Endothelial cell of umbilical vein (primary cell): ENCODE measurements at regions not wholly inside any gene's neighbourhood (a gene's known extent, or its start where the extent isn't known, plus 50 kb on each side); places are given as distances from the start of the nearest gene placed in this dataset.

ENCODE experiments used
- BruUV-seq: library from RNA; stranded (reverse); fragments of 400-500 nt; replicated peaks from 2 replicates; lab custom pipeline; 2021; lab: Mats Ljungman, UMichigan
- CTCF ChIA-PET: fragments of 300-600, 350-600 bp; sonication (Branson Sonifier 250); formaldehyde crosslinking; loops from one replicate; lab custom pipeline; 2021; ENCODE audit warnings: antibody characterized with exemption, inconsistent platforms; lab: Charles Lee
- POLR2A ChIA-PET: fragments of 300-600, 350-600 bp; sonication (Branson Sonifier 250); formaldehyde crosslinking; loops from one replicate; lab custom pipeline; 2021; ENCODE audit warnings: antibody characterized with exemption, inconsistent platforms; lab: Charles Lee
- DNase-seq: peaks from one replicate; pipeline ENCODE4 v3.0.0-alpha.2; 2011; ENCODE audit warnings: low read depth, low spot score
- FAIRE-seq: peaks from 2 replicates; lab custom pipeline; 2011; peaks lifted over from hg19 to GRCh38; lab: Jason Lieb, UNC
- H2AFZ ChIP-seq: 2 replicates; pipeline ENCODE4 v1.6.0; 2012; ENCODE audit warnings: low read depth, low read length, control low read depth, inconsistent platforms
- H3K27ac ChIP-seq: 2 replicates; pipeline ENCODE4 v1.5.1; 2011; ENCODE audit warnings: low read depth, mild to moderate bottlenecking, control low read depth, low read length, moderate library complexity; ENCODE audit not compliant: insufficient read depth
- H3K27me3 ChIP-seq, 2 experiments: 2 replicates each; pipeline versions ENCODE4 v1.6.0 to v1.6.1; 2011; ENCODE audit warnings: low read length in 2 of 2, mixed read lengths in 1 of 2; ENCODE audit not compliant: control insufficient read depth in 2 of 2, insufficient read depth in 2 of 2
- H3K36me3 ChIP-seq, 2 experiments: 2 replicates in 1 of 2; 3 replicates in 1 of 2; pipeline ENCODE4 v1.5.1; 2011; ENCODE audit warnings: low read length in 2 of 2, mild to moderate bottlenecking in 1 of 2, moderate library complexity in 1 of 2; ENCODE audit not compliant: control insufficient read depth in 2 of 2, insufficient read depth in 2 of 2; ENCODE audit errors: extremely low read depth in 1 of 2
- H3K4me1 ChIP-seq: 3 replicates; pipeline ENCODE4 v1.5.1; 2011; ENCODE audit warnings: mild to moderate bottlenecking, low read length; ENCODE audit not compliant: control insufficient read depth, insufficient read depth; ENCODE audit errors: extremely low read depth
- H3K4me2 ChIP-seq: 2 replicates; pipeline ENCODE4 v1.6.1; 2011; ENCODE audit warnings: low read length, control low read depth, mixed read lengths; ENCODE audit not compliant: insufficient read depth
- H3K4me3 ChIP-seq, 3 experiments: fragments of 200-600 bp in 1 of 3; sonication (generic), shearing (Covaris generic) in 1 of 3; replicated peaks in 1 of 3; 2 replicates each; pipeline ENCODE4 v1.5.1; 2011 to 2016; ENCODE audit warnings: control low read depth in 3 of 3, low read length in 3 of 3, mild to moderate bottlenecking in 2 of 3, inconsistent platforms in 1 of 3, low read depth in 1 of 3, moderate library complexity in 1 of 3; ENCODE audit not compliant: insufficient read depth in 1 of 3
- H3K79me2 ChIP-seq: 2 replicates; pipeline ENCODE4 v1.6.0; 2012; ENCODE audit warnings: low read length, inconsistent platforms; ENCODE audit not compliant: control insufficient read depth, insufficient read depth
- H3K9ac ChIP-seq: replicated peaks from 2 replicates; pipeline ENCODE3; 2011; ENCODE audit warnings: low read length, control low read depth; ENCODE audit not compliant: insufficient read depth; ENCODE audit errors: extremely low read depth
- H3K9me1 ChIP-seq: replicated peaks from 3 replicates; pipeline ENCODE4 v1.6.0; 2011; ENCODE audit warnings: mild to moderate bottlenecking, low read length; ENCODE audit not compliant: control insufficient read depth, insufficient read depth; ENCODE audit errors: extremely low read depth
- H3K9me3 ChIP-seq: replicated peaks from 2 replicates; pipeline ENCODE4 v1.5.1; 2012; ENCODE audit warnings: low read length, inconsistent platforms; ENCODE audit not compliant: control insufficient read depth, insufficient read depth
- H4K20me1 ChIP-seq: replicated peaks from 2 replicates; pipeline ENCODE3; 2011; ENCODE audit warnings: mild to moderate bottlenecking, low read length; ENCODE audit not compliant: control insufficient read depth, insufficient read depth; ENCODE audit errors: extremely low read depth
- EZH2 ChIP-seq: IDR thresholded peaks from 2 replicates; pipeline ENCODE4 v1.6.1; 2012; ENCODE audit warnings: borderline replicate concordance, low read depth, mild to moderate bottlenecking, moderate library complexity, low read length, inconsistent platforms; ENCODE audit not compliant: severe bottlenecking
- FOS ChIP-seq: IDR thresholded peaks from 2 replicates; pipeline ENCODE4 v1.6.1; 2011; ENCODE audit warnings: mild to moderate bottlenecking, low read length, moderate library complexity, borderline replicate concordance; ENCODE audit not compliant: insufficient read depth
- GATA2 ChIP-seq: IDR thresholded peaks from 2 replicates; pipeline ENCODE4 v1.7.0; 2011; ENCODE audit warnings: low read depth, mild to moderate bottlenecking, moderate library complexity, mixed read lengths, low read length; ENCODE audit not compliant: insufficient read length, insufficient read depth
- JUN ChIP-seq: IDR thresholded peaks from 2 replicates; pipeline ENCODE4 v1.6.1; 2011; ENCODE audit warnings: borderline replicate concordance, low read depth; ENCODE audit not compliant: insufficient read length, insufficient read depth
- MYC ChIP-seq: IDR thresholded peaks from one replicate; pipeline ENCODE4 v1.6.1; 2011; ENCODE audit warnings: mild to moderate bottlenecking, low read depth, low read length
- POLR2A ChIP-seq: IDR thresholded peaks from 2 replicates; pipeline ENCODE4 v1.6.1; 2012; ENCODE audit warnings: low read depth, mild to moderate bottlenecking, control low read depth, low read length
- POLR2AphosphoS5 ChIP-seq: IDR thresholded peaks from 2 replicates; pipeline ENCODE4 v1.6.1; 2012; ENCODE audit warnings: low read depth, mild to moderate bottlenecking, control low read depth, low read length, moderate library complexity; ENCODE audit not compliant: insufficient read depth
- dilution Hi-C: fragments of 300-500 bp; cut with MboI; formaldehyde crosslinking; loops from one replicate; pipeline ENCODE4 v1.15.0; 2019; ENCODE audit warnings: low sequenced_read_pairs; ENCODE audit not compliant: extremely low pct_ligation_motif_present
- intact Hi-C: fragments of 100-400 bp; cut with micrococcal nuclease; formaldehyde crosslinking; loops from one replicate; pipeline ENCODE4 v1.10.0; 2022
- TF ChIP-seq, protein P1 (sequence below), 2 donors: IDR thresholded peaks; 1 replicate in 1 of 2; 2 replicates in 1 of 2; pipeline ENCODE4 v1.5.1; 2011; ENCODE audit warnings: low read length in 2 of 2, mild to moderate bottlenecking in 2 of 2, moderate library complexity in 2 of 2, control low read depth in 1 of 2, inconsistent platforms in 1 of 2, low read depth in 1 of 2; ENCODE audit not compliant: insufficient read depth in 1 of 2; ENCODE audit errors: extremely low read depth in 1 of 2
- TF ChIP-seq, protein P2 (sequence below): IDR thresholded peaks from 2 replicates; pipeline ENCODE4 v1.6.1; 2011; ENCODE audit not compliant: insufficient read depth, insufficient read length

DNA sequence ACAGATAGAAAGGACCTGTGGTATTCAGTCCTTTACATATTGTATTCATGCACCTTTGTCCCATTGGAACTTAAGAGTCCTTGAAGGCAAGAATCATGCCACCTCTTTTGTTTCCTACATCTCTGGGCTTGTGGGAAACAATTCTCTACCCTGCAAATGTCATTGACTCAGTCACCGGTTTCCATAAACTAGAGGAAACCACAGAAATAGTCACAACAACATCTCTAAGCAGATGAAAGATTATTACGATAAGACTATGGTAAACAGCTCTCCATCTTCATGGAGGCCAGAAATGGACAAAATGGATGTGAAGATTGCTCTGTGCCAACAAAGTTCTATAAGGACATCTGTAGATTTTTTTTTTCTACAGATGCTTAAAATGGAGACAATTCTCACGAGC, 165.5 kb downstream of the PIK3R1 start:
- Histone ChIP-seq H4K20me1 (no peaks in the 10 kb centered on the region), H3K36me3 (no peaks in the 10 kb centered on the region), H2AFZ (no peak overlapping the region), H3K4me1 (no peaks in the 10 kb centered on the region), H3K27me3 (peaks cover 3 to 10% of the 10 kb centered on the region in 2 experiments), H3K27ac (no peak overlapping the region), H3K4me2 (no peak overlapping the region), H3K9me1 (no peaks in the 10 kb centered on the region), H3K4me3 (no peak overlapping the region), H3K79me2 (no peaks in the 10 kb centered on the region), H3K9me3 (no peaks in the 10 kb centered on the region), H3K9ac (no peak overlapping the region)
- FAIRE-seq, result no peak
- dilution Hi-C loops, result no loop called here
- TF ChIP-seq, protein P1, sequence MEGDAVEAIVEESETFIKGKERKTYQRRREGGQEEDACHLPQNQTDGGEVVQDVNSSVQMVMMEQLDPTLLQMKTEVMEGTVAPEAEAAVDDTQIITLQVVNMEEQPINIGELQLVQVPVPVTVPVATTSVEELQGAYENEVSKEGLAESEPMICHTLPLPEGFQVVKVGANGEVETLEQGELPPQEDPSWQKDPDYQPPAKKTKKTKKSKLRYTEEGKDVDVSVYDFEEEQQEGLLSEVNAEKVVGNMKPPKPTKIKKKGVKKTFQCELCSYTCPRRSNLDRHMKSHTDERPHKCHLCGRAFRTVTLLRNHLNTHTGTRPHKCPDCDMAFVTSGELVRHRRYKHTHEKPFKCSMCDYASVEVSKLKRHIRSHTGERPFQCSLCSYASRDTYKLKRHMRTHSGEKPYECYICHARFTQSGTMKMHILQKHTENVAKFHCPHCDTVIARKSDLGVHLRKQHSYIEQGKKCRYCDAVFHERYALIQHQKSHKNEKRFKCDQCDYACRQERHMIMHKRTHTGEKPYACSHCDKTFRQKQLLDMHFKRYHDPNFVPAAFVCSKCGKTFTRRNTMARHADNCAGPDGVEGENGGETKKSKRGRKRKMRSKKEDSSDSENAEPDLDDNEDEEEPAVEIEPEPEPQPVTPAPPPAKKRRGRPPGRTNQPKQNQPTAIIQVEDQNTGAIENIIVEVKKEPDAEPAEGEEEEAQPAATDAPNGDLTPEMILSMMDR (IDR thresholded peaks at IDR 0.05; ENCODE audit: extremely low read depth in 1 of 2, insufficient read depth in 1 of 2, low read depth in 1 of 2, low read length in 2 of 2), result no peak
- TF ChIP-seq GATA2 (no peak), EZH2 (no peak), FOS (no peak), MYC (no peak), POLR2AphosphoS5 (no peak), POLR2A (no peak), JUN (no peak)
- TF ChIP-seq, protein P2, sequence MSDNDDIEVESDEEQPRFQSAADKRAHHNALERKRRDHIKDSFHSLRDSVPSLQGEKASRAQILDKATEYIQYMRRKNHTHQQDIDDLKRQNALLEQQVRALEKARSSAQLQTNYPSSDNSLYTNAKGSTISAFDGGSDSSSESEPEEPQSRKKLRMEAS, result no peak
- no TSS peak for BruUV-seq
- POLR2A ChIA-PET, result no interaction called here
- DNase-seq, result no peak
- CTCF ChIA-PET, result no interaction called here
- intact Hi-C loops, result no loop called here
